ENCODE measurements at regions not wholly inside any gene's neighbourhood (a gene's known extent, or its start where the extent isn't known, plus 50 kb on each side); places are given as distances from the start of the nearest gene placed in this dataset.

DNA sequence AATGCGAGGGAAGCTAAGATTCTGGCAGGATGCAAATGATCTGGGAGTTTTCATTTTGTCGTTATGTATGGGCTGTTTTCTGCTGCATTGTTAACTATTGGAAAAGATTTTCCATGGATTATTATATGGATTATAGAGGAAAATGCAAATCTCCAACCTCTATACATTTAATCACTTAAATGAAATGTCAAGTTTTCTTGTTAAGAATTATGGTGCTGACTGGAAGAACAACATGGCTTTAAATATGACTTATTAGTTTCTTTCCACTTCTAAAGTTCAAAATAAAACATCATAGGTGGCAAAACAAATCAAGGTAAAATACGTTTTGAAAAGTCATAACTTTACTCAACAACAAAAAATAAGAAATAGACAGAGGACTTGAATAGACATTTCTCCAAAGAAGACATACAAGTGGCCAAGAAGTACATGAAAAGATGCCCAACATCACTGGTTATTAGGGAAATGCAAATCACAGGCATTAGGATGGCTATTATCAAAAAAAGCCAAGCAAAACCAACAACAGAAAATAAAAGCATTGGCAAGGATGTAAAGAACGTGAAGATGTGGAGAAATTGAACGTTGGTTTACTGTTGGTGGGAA, 56.2 kb upstream of the CLDN5 start:
- no peak overlapping the region for H3K4me3 ChIP-seq (ENCODE audit: low read depth, low read length)
- TF ChIP-seq, protein P1, sequence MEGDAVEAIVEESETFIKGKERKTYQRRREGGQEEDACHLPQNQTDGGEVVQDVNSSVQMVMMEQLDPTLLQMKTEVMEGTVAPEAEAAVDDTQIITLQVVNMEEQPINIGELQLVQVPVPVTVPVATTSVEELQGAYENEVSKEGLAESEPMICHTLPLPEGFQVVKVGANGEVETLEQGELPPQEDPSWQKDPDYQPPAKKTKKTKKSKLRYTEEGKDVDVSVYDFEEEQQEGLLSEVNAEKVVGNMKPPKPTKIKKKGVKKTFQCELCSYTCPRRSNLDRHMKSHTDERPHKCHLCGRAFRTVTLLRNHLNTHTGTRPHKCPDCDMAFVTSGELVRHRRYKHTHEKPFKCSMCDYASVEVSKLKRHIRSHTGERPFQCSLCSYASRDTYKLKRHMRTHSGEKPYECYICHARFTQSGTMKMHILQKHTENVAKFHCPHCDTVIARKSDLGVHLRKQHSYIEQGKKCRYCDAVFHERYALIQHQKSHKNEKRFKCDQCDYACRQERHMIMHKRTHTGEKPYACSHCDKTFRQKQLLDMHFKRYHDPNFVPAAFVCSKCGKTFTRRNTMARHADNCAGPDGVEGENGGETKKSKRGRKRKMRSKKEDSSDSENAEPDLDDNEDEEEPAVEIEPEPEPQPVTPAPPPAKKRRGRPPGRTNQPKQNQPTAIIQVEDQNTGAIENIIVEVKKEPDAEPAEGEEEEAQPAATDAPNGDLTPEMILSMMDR (IDR thresholded peaks at IDR 0.05; ENCODE audit: low read depth, low read length) = no peak

DNA sequence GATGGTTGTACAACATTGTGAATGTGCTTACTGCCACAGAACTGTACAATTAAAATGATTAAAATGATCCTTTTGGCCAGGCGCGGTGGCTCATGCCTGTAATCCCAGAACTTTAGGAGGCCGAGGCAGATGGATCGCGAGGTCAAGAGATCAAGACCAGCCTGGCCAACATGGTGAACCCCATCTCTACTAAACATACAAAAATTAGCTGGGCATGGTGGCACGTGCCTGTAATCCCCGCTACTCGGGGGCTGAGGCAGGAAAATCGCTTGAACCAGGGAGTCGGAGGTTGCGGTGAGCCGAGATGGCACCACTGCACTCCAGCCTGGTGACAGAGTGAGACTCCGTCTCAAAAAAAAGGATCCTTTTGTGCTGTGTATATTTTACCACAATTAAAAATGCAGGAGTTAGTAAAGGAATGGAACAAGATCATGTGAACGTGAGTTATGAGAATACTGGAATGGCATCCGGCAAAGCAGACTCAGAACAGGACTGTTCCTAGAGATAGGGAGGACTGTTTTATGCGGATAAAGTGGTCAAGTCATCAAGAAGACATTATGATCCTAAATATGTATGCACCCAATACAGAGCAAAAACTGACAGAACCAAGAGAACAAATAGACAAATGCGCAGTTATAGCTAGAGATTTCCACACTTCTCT, 58.0 kb upstream of the CLDN5 start:
- TF ChIP-seq, protein P1 (IDR thresholded peaks at IDR 0.05; ENCODE audit: low read depth, low read length) = no peak

GRCh38 chr22:19586922-19587684, 62.9 kb upstream of the CLDN5 start:
- TF ChIP-seq, protein P1 (IDR thresholded peaks at IDR 0.05; ENCODE audit: low read depth, low read length) = no peak
- H3K4me3 ChIP-seq (ENCODE audit: low read depth, low read length) = no peak overlapping the region

More for the DNA sequence above, 58.0 kb upstream of the CLDN5 start:
- H3K4me3 ChIP-seq (ENCODE audit: low read depth, low read length) = no peak overlapping the region

- TF ChIP-seq, protein P1 (IDR thresholded peaks at IDR 0.05; ENCODE audit: low read depth, low read length) = no peak
- no peak overlapping the region for H3K4me3 ChIP-seq (ENCODE audit: low read depth, low read length)
Observed at GRCh38 chr22:19590696-19591095, 66.5 kb upstream of the CLDN5 start.

DNA sequence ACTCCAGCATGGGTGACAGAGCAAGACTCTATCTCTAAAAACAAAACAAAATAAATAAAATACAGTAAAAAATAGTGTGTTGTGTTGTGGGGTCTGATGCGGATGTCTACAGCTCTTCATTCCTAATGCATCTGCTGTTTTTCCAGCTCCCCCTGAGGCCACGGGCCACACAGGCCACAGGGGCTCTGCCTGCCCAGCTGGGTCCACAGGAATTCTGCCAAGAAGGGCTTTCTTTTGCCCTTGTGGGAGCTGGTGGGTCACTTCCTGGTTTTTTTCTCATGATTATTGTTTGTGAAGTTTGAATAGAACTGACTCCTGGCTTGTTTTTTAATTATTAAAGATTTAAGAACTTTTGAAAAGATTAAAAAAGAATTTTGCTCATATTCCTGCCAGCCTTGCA, 67.4 kb upstream of the CLDN5 start:
- TF ChIP-seq, protein P1 (IDR thresholded peaks at IDR 0.05; ENCODE audit: low read depth, low read length) = no peak
- H3K4me3 ChIP-seq (ENCODE audit: low read depth, low read length) = no peak overlapping the region

GRCh38 chr22:19592464-19592863, 68.3 kb upstream of the CLDN5 start:
- H3K4me3 ChIP-seq (ENCODE audit: low read depth, low read length) = no peak overlapping the region
- TF ChIP-seq, protein P1 (IDR thresholded peaks at IDR 0.05; ENCODE audit: low read depth, low read length) = no peak

Data from WI38 (cell line).